Endothelial cell of umbilical vein (primary cell): ENCODE measurements at regions not wholly inside any gene's neighbourhood (a gene's known extent, or its start where the extent isn't known, plus 50 kb on each side); places are given as distances from the start of the nearest gene placed in this dataset.

Experiments used
- BruUV-seq: library from RNA; stranded (reverse); fragments of 400-500 nt; replicated peaks from 2 replicates; lab custom pipeline; 2021; lab: Mats Ljungman, UMichigan
- CTCF ChIA-PET: fragments of 300-600, 350-600 bp; sonication (Branson Sonifier 250); formaldehyde crosslinking; loops from one replicate; lab custom pipeline; 2021; ENCODE audit warnings: antibody characterized with exemption, inconsistent platforms; lab: Charles Lee
- POLR2A ChIA-PET: fragments of 300-600, 350-600 bp; sonication (Branson Sonifier 250); formaldehyde crosslinking; loops from one replicate; lab custom pipeline; 2021; ENCODE audit warnings: antibody characterized with exemption, inconsistent platforms; lab: Charles Lee
- DNase-seq: peaks from one replicate; pipeline ENCODE4 v3.0.0-alpha.2; 2011; ENCODE audit warnings: low read depth, low spot score
- FAIRE-seq: peaks from 2 replicates; lab custom pipeline; 2011; peaks lifted over from hg19 to GRCh38; lab: Jason Lieb, UNC
- H2AFZ ChIP-seq: 2 replicates; pipeline ENCODE4 v1.6.0; 2012; ENCODE audit warnings: low read depth, low read length, control low read depth, inconsistent platforms
- H3K27ac ChIP-seq: 2 replicates; pipeline ENCODE4 v1.5.1; 2011; ENCODE audit warnings: low read depth, mild to moderate bottlenecking, control low read depth, low read length, moderate library complexity; ENCODE audit not compliant: insufficient read depth
- H3K27me3 ChIP-seq, 2 experiments: 2 replicates each; pipeline versions ENCODE4 v1.6.0 to v1.6.1; 2011; ENCODE audit warnings: low read length in 2 of 2, mixed read lengths in 1 of 2; ENCODE audit not compliant: control insufficient read depth in 2 of 2, insufficient read depth in 2 of 2
- H3K36me3 ChIP-seq, 2 experiments: 2 replicates in 1 of 2; 3 replicates in 1 of 2; pipeline ENCODE4 v1.5.1; 2011; ENCODE audit warnings: low read length in 2 of 2, mild to moderate bottlenecking in 1 of 2, moderate library complexity in 1 of 2; ENCODE audit not compliant: control insufficient read depth in 2 of 2, insufficient read depth in 2 of 2; ENCODE audit errors: extremely low read depth in 1 of 2
- H3K4me1 ChIP-seq: 3 replicates; pipeline ENCODE4 v1.5.1; 2011; ENCODE audit warnings: mild to moderate bottlenecking, low read length; ENCODE audit not compliant: control insufficient read depth, insufficient read depth; ENCODE audit errors: extremely low read depth
- H3K4me2 ChIP-seq: 2 replicates; pipeline ENCODE4 v1.6.1; 2011; ENCODE audit warnings: low read length, control low read depth, mixed read lengths; ENCODE audit not compliant: insufficient read depth
- H3K4me3 ChIP-seq, 3 experiments: fragments of 200-600 bp in 1 of 3; sonication (generic), shearing (Covaris generic) in 1 of 3; replicated peaks in 1 of 3; 2 replicates each; pipeline ENCODE4 v1.5.1; 2011 to 2016; ENCODE audit warnings: control low read depth in 3 of 3, low read length in 3 of 3, mild to moderate bottlenecking in 2 of 3, inconsistent platforms in 1 of 3, low read depth in 1 of 3, moderate library complexity in 1 of 3; ENCODE audit not compliant: insufficient read depth in 1 of 3
- H3K79me2 ChIP-seq: 2 replicates; pipeline ENCODE4 v1.6.0; 2012; ENCODE audit warnings: low read length, inconsistent platforms; ENCODE audit not compliant: control insufficient read depth, insufficient read depth
- H3K9ac ChIP-seq: replicated peaks from 2 replicates; pipeline ENCODE3; 2011; ENCODE audit warnings: low read length, control low read depth; ENCODE audit not compliant: insufficient read depth; ENCODE audit errors: extremely low read depth
- H3K9me1 ChIP-seq: replicated peaks from 3 replicates; pipeline ENCODE4 v1.6.0; 2011; ENCODE audit warnings: mild to moderate bottlenecking, low read length; ENCODE audit not compliant: control insufficient read depth, insufficient read depth; ENCODE audit errors: extremely low read depth
- H3K9me3 ChIP-seq: replicated peaks from 2 replicates; pipeline ENCODE4 v1.5.1; 2012; ENCODE audit warnings: low read length, inconsistent platforms; ENCODE audit not compliant: control insufficient read depth, insufficient read depth
- H4K20me1 ChIP-seq: replicated peaks from 2 replicates; pipeline ENCODE3; 2011; ENCODE audit warnings: mild to moderate bottlenecking, low read length; ENCODE audit not compliant: control insufficient read depth, insufficient read depth; ENCODE audit errors: extremely low read depth
- CTCF ChIP-seq, 2 donors: IDR thresholded peaks; 1 replicate in 1 of 2; 2 replicates in 1 of 2; pipeline ENCODE4 v1.5.1; 2011; ENCODE audit warnings: low read length in 2 of 2, mild to moderate bottlenecking in 2 of 2, moderate library complexity in 2 of 2, control low read depth in 1 of 2, inconsistent platforms in 1 of 2, low read depth in 1 of 2; ENCODE audit not compliant: insufficient read depth in 1 of 2; ENCODE audit errors: extremely low read depth in 1 of 2
- EZH2 ChIP-seq: IDR thresholded peaks from 2 replicates; pipeline ENCODE4 v1.6.1; 2012; ENCODE audit warnings: borderline replicate concordance, low read depth, mild to moderate bottlenecking, moderate library complexity, low read length, inconsistent platforms; ENCODE audit not compliant: severe bottlenecking
- FOS ChIP-seq: IDR thresholded peaks from 2 replicates; pipeline ENCODE4 v1.6.1; 2011; ENCODE audit warnings: mild to moderate bottlenecking, low read length, moderate library complexity, borderline replicate concordance; ENCODE audit not compliant: insufficient read depth
- GATA2 ChIP-seq: IDR thresholded peaks from 2 replicates; pipeline ENCODE4 v1.7.0; 2011; ENCODE audit warnings: low read depth, mild to moderate bottlenecking, moderate library complexity, mixed read lengths, low read length; ENCODE audit not compliant: insufficient read length, insufficient read depth
- JUN ChIP-seq: IDR thresholded peaks from 2 replicates; pipeline ENCODE4 v1.6.1; 2011; ENCODE audit warnings: borderline replicate concordance, low read depth; ENCODE audit not compliant: insufficient read length, insufficient read depth
- MAX ChIP-seq: IDR thresholded peaks from 2 replicates; pipeline ENCODE4 v1.6.1; 2011; ENCODE audit not compliant: insufficient read depth, insufficient read length
- MYC ChIP-seq: IDR thresholded peaks from one replicate; pipeline ENCODE4 v1.6.1; 2011; ENCODE audit warnings: mild to moderate bottlenecking, low read depth, low read length
- POLR2A ChIP-seq: IDR thresholded peaks from 2 replicates; pipeline ENCODE4 v1.6.1; 2012; ENCODE audit warnings: low read depth, mild to moderate bottlenecking, control low read depth, low read length
- POLR2AphosphoS5 ChIP-seq: IDR thresholded peaks from 2 replicates; pipeline ENCODE4 v1.6.1; 2012; ENCODE audit warnings: low read depth, mild to moderate bottlenecking, control low read depth, low read length, moderate library complexity; ENCODE audit not compliant: insufficient read depth
- dilution Hi-C: fragments of 300-500 bp; cut with MboI; formaldehyde crosslinking; loops from one replicate; pipeline ENCODE4 v1.15.0; 2019; ENCODE audit warnings: low sequenced_read_pairs; ENCODE audit not compliant: extremely low pct_ligation_motif_present
- intact Hi-C: fragments of 100-400 bp; cut with micrococcal nuclease; formaldehyde crosslinking; loops from one replicate; pipeline ENCODE4 v1.10.0; 2022

- no peaks in the 10 kb centered on the region for H3K9me1 ChIP-seq
- TF ChIP-seq CTCF (IDR thresholded peaks at IDR 0.05; ENCODE audit: extremely low read depth in 1 of 2, insufficient read depth in 1 of 2, low read depth in 1 of 2, low read length in 2 of 2) (no peak), POLR2A (no peak), FOS (no peak), MYC (no peak), JUN (no peak), GATA2 (no peak), POLR2AphosphoS5 (no peak), MAX (no peak), EZH2 (no peak)
- H2AFZ ChIP-seq: no peak overlapping the region
- intact Hi-C loops: no loop called here
- H3K4me2 ChIP-seq: no peak overlapping the region
- H3K36me3 ChIP-seq: no peaks in the 10 kb centered on the region
- H3K9me3 ChIP-seq: peaks cover 6% of the 10 kb centered on the region
- ChIA-PET POLR2A (no interaction called here), CTCF (no interaction called here)
- dilution Hi-C loops: no loop called here
- no peak for DNase-seq
- no peak overlapping the region for H3K27ac ChIP-seq
- no peak for FAIRE-seq
- no peaks in the 10 kb centered on the region for H3K79me2 ChIP-seq
- no peaks in the 10 kb centered on the region for H3K4me1 ChIP-seq
- H3K9ac ChIP-seq: no peak overlapping the region
- H4K20me1 ChIP-seq: no peaks in the 10 kb centered on the region
- H3K4me3 ChIP-seq: no peak overlapping the region
- no TSS peak for BruUV-seq
- H3K27me3 ChIP-seq: no peaks in the 10 kb centered on the region
Observed at GRCh38 chr6:14571001-14571400, 453.4 kb downstream of the CD83 start.
